SK-N-MC (cell line): ENCODE measurements at regions not wholly inside any gene's neighbourhood (a gene's known extent, or its start where the extent isn't known, plus 50 kb on each side); places are given as distances from the start of the nearest gene placed in this dataset.

Source experiments
- EZH2 ChIP-seq: fragments of 200-600 bp; sonication (generic); IDR thresholded peaks from one replicate; pipeline ENCODE4 v1.6.1; 2017; ENCODE audit warnings: antibody characterized with exemption
- POLR2AphosphoS5 ChIP-seq: IDR thresholded peaks from 2 replicates; pipeline ENCODE4 v1.6.1; 2012; ENCODE audit warnings: mild to moderate bottlenecking, low read depth, low read length, borderline replicate concordance

DNA sequence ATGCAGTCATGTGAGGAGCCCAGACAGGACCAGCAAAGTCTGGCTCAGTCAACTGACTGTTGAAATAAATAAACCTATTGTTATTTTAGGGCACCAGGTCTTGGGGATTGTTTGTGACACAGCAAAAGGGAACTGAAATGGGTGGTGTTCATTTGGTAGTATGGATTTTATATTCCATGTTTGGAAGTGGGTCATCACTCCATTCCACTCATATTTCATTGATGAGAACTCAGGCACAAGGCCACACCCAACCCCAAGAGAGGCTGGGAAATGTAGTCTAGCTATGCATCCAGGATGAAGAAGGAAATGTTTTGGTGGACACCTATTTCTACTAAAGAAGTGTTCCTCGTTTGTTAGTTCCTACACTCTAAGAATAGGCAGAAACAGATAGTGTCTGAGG lies 64.9 kb upstream of the BTBD3 start:
- TF ChIP-seq POLR2AphosphoS5, result no peak
- no peak for TF ChIP-seq EZH2
